Lung (tissue), 11 donors: ENCODE measurements at regions not wholly inside any gene's neighbourhood (a gene's known extent, or its start where the extent isn't known, plus 50 kb on each side); places are given as distances from the start of the nearest gene placed in this dataset.
"Not testable (repeated sequence)": the region's sequence is repeated elsewhere in the genome, so short reads cannot be mapped to it uniquely, and the experiment has no call there.

Experiments used
- ATAC-seq: fragments of 200-7000 bp; cut with Tn5 transposase; one replicate; pipeline ENCODE4 v1.9.1; 2020; ENCODE audit warnings: moderate number of reproducible peaks; ENCODE audit not compliant: insufficient read depth, low FRiP score
- DNase-seq, 3 donors: peaks; one replicate each; pipeline ENCODE4 v3.0.0-alpha.2; 2013 to 2017
- H3K27ac ChIP-seq, 2 donors: one replicate each; pipeline ENCODE4 v1.5.1; 2013; ENCODE audit warnings: mild to moderate bottlenecking in 2 of 2, moderate library complexity in 2 of 2, control low read depth in 1 of 2, inconsistent platforms in 1 of 2, low read depth in 1 of 2, low read length in 1 of 2
- H3K27me3 ChIP-seq, 3 donors: one replicate each; pipeline ENCODE4 v1.5.1; 2013; ENCODE audit warnings: low read length in 2 of 3; ENCODE audit not compliant: control insufficient read depth in 3 of 3, insufficient read depth in 3 of 3
- H3K36me3 ChIP-seq, 4 donors: one replicate each; pipeline ENCODE4 v1.5.1; 2013; ENCODE audit warnings: low read length in 4 of 4, mild to moderate bottlenecking in 1 of 4, moderate library complexity in 1 of 4; ENCODE audit not compliant: control insufficient read depth in 4 of 4, insufficient read depth in 4 of 4
- H3K4me1 ChIP-seq, 5 donors: one replicate each; pipeline ENCODE4 v1.5.1; 2013; ENCODE audit warnings: low read length in 5 of 5, mild to moderate bottlenecking in 2 of 5, moderate library complexity in 1 of 5; ENCODE audit not compliant: control insufficient read depth in 5 of 5, insufficient read depth in 5 of 5
- H3K4me3 ChIP-seq: one replicate; pipeline ENCODE4 v1.5.1; 2013; ENCODE audit warnings: mild to moderate bottlenecking, control low read depth, moderate library complexity
- H3K9ac ChIP-seq, 2 donors: one replicate each; pipeline ENCODE4 v1.5.1; 2013; ENCODE audit warnings: low read length in 2 of 2, control low read depth in 1 of 2; ENCODE audit not compliant: insufficient read depth in 1 of 2
- H3K9me3 ChIP-seq, 4 donors: one replicate each; pipeline ENCODE4 v1.5.1; 2013; ENCODE audit warnings: low read length in 3 of 4, mild to moderate bottlenecking in 1 of 4, moderate library complexity in 1 of 4; ENCODE audit not compliant: control insufficient read depth in 4 of 4, insufficient read depth in 3 of 4
- WGBS, 2 donors: extraction: QIAGEN DNeasy Blood & Tissue Kit; methylation state at CpG; one replicate each; pipeline ENCODE4 v1.1.7; 2013; 5-methylcytosine and 5-hydroxymethylcytosine counted together
- TF ChIP-seq, protein P1 (sequence below): IDR thresholded peaks from 2 replicates; pipeline ENCODE4 v1.5.1; 2012; ENCODE audit warnings: mild to moderate bottlenecking; ENCODE audit errors: control extremely low read depth, extremely low read depth
- donor health status: control.
- donor health status: control.
- donor health status: Bipolar disorder and iron deficiency.
- donor health status: healthy.
- donor health status: DM: yes; HTN: yes; CAD: no.

DNA sequence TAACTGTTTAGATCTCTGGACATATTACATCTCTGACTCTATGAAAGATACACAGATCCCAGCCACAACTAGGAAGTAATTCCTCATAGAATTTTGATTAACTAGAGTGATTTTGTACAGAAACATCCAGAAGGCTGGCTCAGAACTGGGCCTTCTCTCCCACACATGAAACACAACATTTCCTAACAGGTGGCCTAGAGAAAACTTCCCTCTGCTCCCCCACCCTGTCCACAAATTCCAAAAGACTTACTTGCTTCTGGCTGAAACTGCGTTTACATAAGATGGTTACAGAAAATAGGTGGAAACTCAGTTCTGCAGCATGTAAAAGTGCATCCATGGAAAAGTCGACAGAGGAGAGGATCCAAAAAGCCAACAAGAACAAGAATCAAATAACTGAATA is 132.9 kb downstream of the FZD1 start:
- DNase-seq = no peak
- Histone ChIP-seq H3K36me3 (no peaks in the 10 kb centered on the region), H3K4me1 (no peaks in the 10 kb centered on the region), H3K9ac (no peak overlapping the region), H3K4me3 (no peak overlapping the region), H3K27ac (no peak overlapping the region), H3K27me3 (no peaks in the 10 kb centered on the region), H3K9me3 (peaks cover 0 to 3% (median 0%) of the 10 kb centered on the region in 4 donors)
- TF ChIP-seq, protein P1, sequence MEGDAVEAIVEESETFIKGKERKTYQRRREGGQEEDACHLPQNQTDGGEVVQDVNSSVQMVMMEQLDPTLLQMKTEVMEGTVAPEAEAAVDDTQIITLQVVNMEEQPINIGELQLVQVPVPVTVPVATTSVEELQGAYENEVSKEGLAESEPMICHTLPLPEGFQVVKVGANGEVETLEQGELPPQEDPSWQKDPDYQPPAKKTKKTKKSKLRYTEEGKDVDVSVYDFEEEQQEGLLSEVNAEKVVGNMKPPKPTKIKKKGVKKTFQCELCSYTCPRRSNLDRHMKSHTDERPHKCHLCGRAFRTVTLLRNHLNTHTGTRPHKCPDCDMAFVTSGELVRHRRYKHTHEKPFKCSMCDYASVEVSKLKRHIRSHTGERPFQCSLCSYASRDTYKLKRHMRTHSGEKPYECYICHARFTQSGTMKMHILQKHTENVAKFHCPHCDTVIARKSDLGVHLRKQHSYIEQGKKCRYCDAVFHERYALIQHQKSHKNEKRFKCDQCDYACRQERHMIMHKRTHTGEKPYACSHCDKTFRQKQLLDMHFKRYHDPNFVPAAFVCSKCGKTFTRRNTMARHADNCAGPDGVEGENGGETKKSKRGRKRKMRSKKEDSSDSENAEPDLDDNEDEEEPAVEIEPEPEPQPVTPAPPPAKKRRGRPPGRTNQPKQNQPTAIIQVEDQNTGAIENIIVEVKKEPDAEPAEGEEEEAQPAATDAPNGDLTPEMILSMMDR = no peak
- 75 to 91% methylated on average over 2 of the region's 2 CpGs for WGBS, 2 donors
- no peak for ATAC-seq

DNA sequence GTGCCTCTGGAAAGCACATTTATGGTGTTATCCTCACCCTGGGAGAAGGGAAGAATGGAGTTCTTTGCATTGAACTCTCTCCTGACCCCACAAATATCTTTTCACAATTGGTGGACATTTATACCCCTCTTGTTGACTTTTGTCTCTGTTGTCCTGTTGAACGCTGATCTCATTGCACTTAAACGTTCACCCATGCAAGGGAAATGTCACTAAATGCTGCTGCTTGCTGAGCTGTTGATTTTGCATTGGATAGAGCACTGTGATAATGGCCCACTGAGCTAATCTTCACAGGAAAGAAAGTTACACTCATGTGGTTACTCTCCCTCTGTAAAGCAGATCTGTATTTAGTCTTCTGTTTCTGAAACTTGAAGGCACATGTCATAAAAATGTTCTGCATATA is 133.4 kb downstream of the FZD1 start:
- WGBS, 2 donors = 55 to 66% methylated on average over 2 of the region's 2 CpGs
- H3K4me1 ChIP-seq = no peaks in the 10 kb centered on the region
- TF ChIP-seq, protein P1 = no peak
- H3K9ac ChIP-seq = no peak overlapping the region
- H3K36me3 ChIP-seq = no peaks in the 10 kb centered on the region
- H3K4me3 ChIP-seq = no peak overlapping the region
- ATAC-seq (no peak), DNase-seq (no peak)
- no peak overlapping the region for H3K27ac ChIP-seq
- peaks cover 0 to 3% (median 0%) of the 10 kb centered on the region in 4 donors for H3K9me3 ChIP-seq
- no peaks in the 10 kb centered on the region for H3K27me3 ChIP-seq

DNA sequence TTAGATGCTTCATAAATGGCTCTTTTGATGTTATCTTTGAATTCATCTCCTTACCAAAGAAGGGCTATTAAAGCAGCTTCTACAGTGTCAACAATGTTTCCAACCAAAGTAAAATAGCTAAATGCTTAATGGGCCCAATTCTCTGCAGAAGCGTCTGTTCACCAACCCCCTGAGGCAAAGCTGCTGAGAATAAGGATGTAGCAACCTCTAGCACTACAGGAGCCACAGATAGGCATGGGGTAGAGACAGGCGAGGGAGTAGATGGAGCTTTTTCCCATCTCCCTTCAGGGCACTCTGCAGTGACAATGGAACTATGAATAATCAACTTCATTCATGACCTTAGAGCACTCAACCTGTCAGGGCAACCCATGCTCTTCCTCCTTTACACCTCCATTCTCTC is 134.1 kb downstream of the FZD1 start:
- Histone ChIP-seq H3K9ac (no peak overlapping the region), H3K9me3 (peaks cover 0 to 3% (median 0%) of the 10 kb centered on the region in 4 donors), H3K27ac (no peak overlapping the region), H3K4me1 (no peaks in the 10 kb centered on the region), H3K4me3 (no peak overlapping the region), H3K36me3 (no peaks in the 10 kb centered on the region), H3K27me3 (no peaks in the 10 kb centered on the region)
- ATAC-seq = no peak
- WGBS, 2 donors = 87 to 90% methylated on average over 2 of the region's 2 CpGs
- DNase-seq = no peak
- TF ChIP-seq, protein P1 = no peak

DNA sequence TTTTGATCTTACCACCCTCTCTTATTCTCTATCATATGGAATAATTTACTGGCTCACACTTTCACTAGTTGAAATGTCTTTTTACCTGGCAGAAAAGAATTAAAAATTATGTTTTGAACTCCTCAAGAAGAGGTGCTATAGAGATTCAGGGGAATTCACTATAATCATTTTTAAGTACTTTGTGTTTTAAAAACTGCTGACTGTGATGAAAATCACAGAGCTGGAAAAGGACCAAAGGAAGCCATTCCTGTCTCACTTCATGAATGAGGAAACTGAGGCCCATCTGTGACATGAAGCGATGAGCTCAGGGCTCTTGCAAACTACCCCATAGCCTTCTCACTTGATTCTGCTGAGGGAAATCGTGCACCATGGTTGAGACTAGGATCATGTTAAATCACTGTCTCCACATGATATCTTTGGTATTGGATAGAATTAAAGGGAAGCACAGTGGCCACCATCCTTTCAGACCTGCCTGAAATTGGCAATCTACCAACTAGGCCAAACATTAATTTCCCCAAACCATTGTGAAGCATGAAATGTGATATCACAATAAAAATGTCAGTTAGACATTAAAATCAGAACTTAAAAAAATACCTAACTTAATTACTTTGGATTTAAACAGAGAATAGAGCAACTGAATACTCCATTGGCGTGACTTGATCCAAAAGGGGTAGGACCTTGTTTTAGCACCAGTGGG is 141.0 kb downstream of the FZD1 start:
- WGBS, 2 donors = 89 to 93% methylated on average over 3 of the region's 3 CpGs

DNA sequence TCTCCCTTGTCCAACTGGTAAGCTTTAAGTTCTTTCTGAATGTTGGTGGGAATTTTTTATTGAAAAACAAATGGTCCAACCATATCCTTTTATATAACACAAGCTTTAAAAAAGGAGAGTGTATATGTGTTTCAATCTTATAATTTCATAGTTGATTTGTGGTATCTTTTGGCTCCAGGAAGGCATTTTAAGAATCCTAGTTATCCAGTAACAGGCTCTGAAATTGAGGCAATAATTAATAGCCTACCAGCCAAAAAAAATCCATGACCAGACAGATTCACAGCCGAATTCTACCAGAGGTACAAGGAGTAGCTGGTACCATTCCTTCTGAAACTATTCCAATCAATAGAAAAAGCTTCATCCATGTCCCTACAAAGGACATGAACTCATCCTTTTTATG is 141.6 kb downstream of the FZD1 start:
- 84 to 88% methylated on average over 1 of the region's 1 CpG for WGBS, 2 donors
- H3K4me3 ChIP-seq, H3K27me3 ChIP-seq, H3K27ac ChIP-seq, H3K9me3 ChIP-seq, DNase-seq, H3K4me1 ChIP-seq, H3K36me3 ChIP-seq, ATAC-seq, H3K9ac ChIP-seq: not testable (repeated sequence)

More for the DNA sequence above, 141.0 kb downstream of the FZD1 start:
- H3K4me1 ChIP-seq = no peaks in the 10 kb centered on the region
- no peak for ATAC-seq
- H3K36me3 ChIP-seq = no peaks in the 10 kb centered on the region
- H3K9ac ChIP-seq = no peak overlapping the region
- TF ChIP-seq, protein P1 = no peak
- H3K9me3 ChIP-seq = peaks cover 0 to 3% (median 0%) of the 10 kb centered on the region in 4 donors
- H3K4me3 ChIP-seq = no peak overlapping the region
- no peak overlapping the region for H3K27ac ChIP-seq
- no peaks in the 10 kb centered on the region for H3K27me3 ChIP-seq
- no peak for DNase-seq
